ENCODE measurements at regions not wholly inside any gene's neighbourhood (a gene's known extent, or its start where the extent isn't known, plus 50 kb on each side); places are given as distances from the start of the nearest gene placed in this dataset.
"Not testable (repeated sequence)": the region's sequence is repeated elsewhere in the genome, so short reads cannot be mapped to it uniquely, and the experiment has no call there.

DNA sequence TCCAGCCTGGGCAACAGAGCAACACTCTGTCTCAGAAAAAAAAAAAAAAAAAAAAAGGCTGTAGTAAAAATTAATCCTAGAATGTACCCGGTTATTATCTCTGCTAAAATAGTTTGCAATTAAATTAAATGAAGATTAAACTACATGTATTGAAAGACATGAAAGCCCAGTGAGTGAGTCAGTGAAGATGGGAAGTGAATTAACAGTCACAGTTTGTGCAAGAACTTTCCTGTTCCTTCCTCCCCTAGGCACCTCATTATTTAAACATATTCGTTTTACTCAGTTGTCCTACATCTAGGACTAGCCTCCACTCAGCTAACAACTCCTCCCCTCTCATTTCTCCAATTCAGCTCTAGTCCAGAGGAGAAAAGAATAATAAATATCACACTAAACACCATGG lies 88.2 kb downstream of the CDRT15L2 start:
- TF ChIP-seq, protein P1, sequence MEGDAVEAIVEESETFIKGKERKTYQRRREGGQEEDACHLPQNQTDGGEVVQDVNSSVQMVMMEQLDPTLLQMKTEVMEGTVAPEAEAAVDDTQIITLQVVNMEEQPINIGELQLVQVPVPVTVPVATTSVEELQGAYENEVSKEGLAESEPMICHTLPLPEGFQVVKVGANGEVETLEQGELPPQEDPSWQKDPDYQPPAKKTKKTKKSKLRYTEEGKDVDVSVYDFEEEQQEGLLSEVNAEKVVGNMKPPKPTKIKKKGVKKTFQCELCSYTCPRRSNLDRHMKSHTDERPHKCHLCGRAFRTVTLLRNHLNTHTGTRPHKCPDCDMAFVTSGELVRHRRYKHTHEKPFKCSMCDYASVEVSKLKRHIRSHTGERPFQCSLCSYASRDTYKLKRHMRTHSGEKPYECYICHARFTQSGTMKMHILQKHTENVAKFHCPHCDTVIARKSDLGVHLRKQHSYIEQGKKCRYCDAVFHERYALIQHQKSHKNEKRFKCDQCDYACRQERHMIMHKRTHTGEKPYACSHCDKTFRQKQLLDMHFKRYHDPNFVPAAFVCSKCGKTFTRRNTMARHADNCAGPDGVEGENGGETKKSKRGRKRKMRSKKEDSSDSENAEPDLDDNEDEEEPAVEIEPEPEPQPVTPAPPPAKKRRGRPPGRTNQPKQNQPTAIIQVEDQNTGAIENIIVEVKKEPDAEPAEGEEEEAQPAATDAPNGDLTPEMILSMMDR (IDR thresholded peaks at IDR 0.05), result not testable (repeated sequence)
- not testable (repeated sequence) for TF ChIP-seq EP300 (IDR thresholded peaks at IDR 0.05)

All from upper lobe of left lung (tissue), 4 donors.